PC-9 (cell line): ENCODE measurements at regions not wholly inside any gene's neighbourhood (a gene's known extent, or its start where the extent isn't known, plus 50 kb on each side); places are given as distances from the start of the nearest gene placed in this dataset.

Experiments used
- BruUV-seq: library from RNA; stranded (reverse); fragments of 400-500 nt; replicated peaks from 2 replicates; lab custom pipeline; 2021; lab: Mats Ljungman, UMichigan
- CTCF ChIA-PET: fragments of 300-600 bp; sonication (Branson Sonifier 250); formaldehyde crosslinking; loops from one replicate; lab custom pipeline; 2022; ENCODE audit warnings: antibody characterized with exemption; lab: Charles Lee
- POLR2A ChIA-PET: fragments of 300-600 bp; sonication (Branson Sonifier 250); formaldehyde crosslinking; loops from one replicate; lab custom pipeline; 2022; ENCODE audit warnings: antibody characterized with exemption; ENCODE audit not compliant: unreplicated experiment; lab: Charles Lee
- DNase-seq, 2 experiments: peaks; one replicate each; pipeline versions ENCODE4 v3.0.0 to v3.0.0-alpha.2; 2015 to 2022; ENCODE audit warnings: mixed read lengths in 1 of 2
- H2AFZ ChIP-seq: fragments of 200-600 bp; sonication (generic); 2 replicates; pipeline ENCODE4 v1.8.1; 2017; ENCODE audit warnings: antibody characterized with exemption
- H3F3A ChIP-seq: fragments of 200-600 bp; sonication (generic); 2 replicates; pipeline ENCODE4 v1.8.1; 2017; ENCODE audit warnings: antibody characterized with exemption, mild to moderate bottlenecking, low read depth; ENCODE audit not compliant: insufficient read depth
- H3K27ac ChIP-seq: fragments of 200-600 bp; sonication (generic); 2 replicates; pipeline ENCODE4 v1.6.1; 2016; ENCODE audit warnings: mixed run types
- H3K27me3 ChIP-seq: fragments of 200-600 bp; sonication (generic); 2 replicates; pipeline ENCODE4 v1.6.1; 2016; ENCODE audit warnings: low read depth, mixed run types; ENCODE audit not compliant: insufficient read depth
- H3K36me3 ChIP-seq: fragments of 200-600 bp; sonication (generic); 2 replicates; pipeline ENCODE4 v1.6.1; 2016; ENCODE audit warnings: low read depth, mixed run types
- H3K4me1 ChIP-seq: fragments of 200-600 bp; sonication (generic); replicated peaks from 2 replicates; pipeline ENCODE4 v1.6.1; 2016; ENCODE audit warnings: mixed run types; ENCODE audit not compliant: insufficient read depth
- H3K4me2 ChIP-seq: fragments of 200-600 bp; sonication (generic); 2 replicates; pipeline ENCODE4 v1.6.1; 2017; ENCODE audit warnings: mixed run types
- H3K4me3 ChIP-seq: fragments of 200-600 bp; sonication (generic); 2 replicates; pipeline ENCODE4 v1.6.1; 2016; ENCODE audit warnings: mixed run types
- H3K79me2 ChIP-seq: fragments of 200-600 bp; sonication (generic); 2 replicates; pipeline ENCODE4 v1.6.1; 2017; ENCODE audit warnings: low read depth, mixed run types
- H3K9me2 ChIP-seq: fragments of 200-600 bp; sonication (generic); 2 replicates; pipeline ENCODE4 v1.8.1; 2017; ENCODE audit warnings: mild to moderate bottlenecking; ENCODE audit not compliant: insufficient read depth
- H3K9me3 ChIP-seq: fragments of 200-600 bp; sonication (generic); 2 replicates; pipeline ENCODE4 v1.8.1; 2016; ENCODE audit warnings: low read depth; ENCODE audit not compliant: insufficient read depth
- H4K20me1 ChIP-seq: fragments of 200-600 bp; sonication (generic); 2 replicates; pipeline ENCODE4 v1.8.1; 2017; ENCODE audit not compliant: insufficient read depth
- EZH2 ChIP-seq: fragments of 200-600 bp; sonication (generic); IDR thresholded peaks from 2 replicates; pipeline ENCODE4 v1.8.0; 2017; ENCODE audit warnings: antibody characterized with exemption, low read depth
- intact Hi-C: fragments of 100-400 bp; cut with micrococcal nuclease; formaldehyde crosslinking; loops from one replicate; pipeline ENCODE4 v1.10.0; 2022; ENCODE audit not compliant: unreplicated experiment
- TF ChIP-seq, protein P1 (sequence below): fragments of 200-600 bp; sonication (generic); conservative IDR thresholded peaks from 2 replicates; pipeline ENCODE4 v1.6.1; 2017; ENCODE audit warnings: mixed run types, antibody characterized with exemption, mild to moderate bottlenecking, moderate library complexity

DNA sequence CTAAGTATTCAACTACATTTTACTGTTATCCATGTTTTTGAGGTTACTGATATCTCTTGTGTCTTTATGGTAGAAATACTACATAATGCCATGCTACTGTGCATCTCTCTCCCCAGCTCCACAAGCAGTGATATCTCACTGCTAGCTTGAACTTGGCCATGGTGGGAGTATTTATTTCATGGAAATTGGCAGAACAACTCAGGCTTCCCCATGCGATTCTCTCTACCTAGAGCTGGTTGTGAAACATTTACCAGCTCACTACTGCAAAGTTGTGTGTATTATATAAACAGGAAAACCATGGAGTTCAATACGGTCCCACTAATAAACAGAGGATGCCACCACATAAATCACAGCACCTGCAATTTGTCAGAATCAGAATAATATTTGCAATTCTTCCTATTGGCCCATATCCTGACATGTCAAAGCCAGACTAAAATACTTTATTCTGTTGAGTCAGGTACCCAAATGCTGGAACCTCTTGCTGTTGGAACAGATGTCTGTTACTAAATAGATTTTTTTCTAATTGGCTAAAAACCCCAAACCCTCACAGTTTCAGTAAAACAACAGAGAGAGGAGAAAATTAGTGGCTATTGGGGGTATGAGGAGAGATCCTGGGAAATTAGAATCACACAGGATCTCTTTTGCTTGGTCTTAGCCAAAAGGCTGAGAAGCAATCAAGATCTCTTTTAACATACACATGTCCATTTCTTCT is 91.4 kb upstream of the SLC10A2 start:
- intact Hi-C loops, result no loop called here
- no peak overlapping the region for H2AFZ ChIP-seq
- CTCF ChIA-PET, result no interaction called here

DNA sequence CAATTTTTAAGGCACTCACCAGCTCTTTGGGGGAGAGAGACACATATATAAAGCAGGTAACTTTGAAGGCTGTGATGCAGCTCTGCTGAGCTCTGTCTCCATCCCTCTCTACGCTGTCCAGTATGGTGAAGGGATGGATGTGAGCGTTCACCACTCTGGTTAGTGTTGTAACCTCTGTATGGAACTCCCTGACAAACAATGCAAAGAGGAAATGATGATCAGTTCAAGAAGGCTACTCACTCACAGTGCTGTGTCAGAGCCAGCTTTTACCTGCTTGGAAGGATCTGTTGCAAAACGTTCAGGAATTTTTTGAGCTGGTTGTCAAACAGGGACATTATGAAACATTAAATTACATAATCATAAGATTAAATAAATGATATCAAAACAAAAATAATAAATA is 90.8 kb upstream of the SLC10A2 start:
- Histone ChIP-seq H3K27me3 (no peaks in the 10 kb centered on the region), H3K4me2 (peak overlapping the region; percentile 3; the same call in 1 of the 2 replicates), H3K9me3 (no peaks in the 10 kb centered on the region), H4K20me1 (no peaks in the 10 kb centered on the region), H3K27ac (0 out of 2 replicates have a peak overlapping the region, but pooled peaks have one; percentile 1), H3K4me1 (peaks cover 12% of the 10 kb centered on the region; the same call in 1 of the 2 replicates), H2AFZ (no peak overlapping the region), H3K36me3 (no peaks in the 10 kb centered on the region), H3K4me3 (no peak overlapping the region), H3F3A (peaks cover 10% of the 10 kb centered on the region), H3K79me2 (no peaks in the 10 kb centered on the region), H3K9me2 (no peaks in the 10 kb centered on the region)
- ChIA-PET CTCF (no interaction called here), POLR2A (no interaction called here)
- intact Hi-C loops, result no loop called here
- TF ChIP-seq, protein P1, sequence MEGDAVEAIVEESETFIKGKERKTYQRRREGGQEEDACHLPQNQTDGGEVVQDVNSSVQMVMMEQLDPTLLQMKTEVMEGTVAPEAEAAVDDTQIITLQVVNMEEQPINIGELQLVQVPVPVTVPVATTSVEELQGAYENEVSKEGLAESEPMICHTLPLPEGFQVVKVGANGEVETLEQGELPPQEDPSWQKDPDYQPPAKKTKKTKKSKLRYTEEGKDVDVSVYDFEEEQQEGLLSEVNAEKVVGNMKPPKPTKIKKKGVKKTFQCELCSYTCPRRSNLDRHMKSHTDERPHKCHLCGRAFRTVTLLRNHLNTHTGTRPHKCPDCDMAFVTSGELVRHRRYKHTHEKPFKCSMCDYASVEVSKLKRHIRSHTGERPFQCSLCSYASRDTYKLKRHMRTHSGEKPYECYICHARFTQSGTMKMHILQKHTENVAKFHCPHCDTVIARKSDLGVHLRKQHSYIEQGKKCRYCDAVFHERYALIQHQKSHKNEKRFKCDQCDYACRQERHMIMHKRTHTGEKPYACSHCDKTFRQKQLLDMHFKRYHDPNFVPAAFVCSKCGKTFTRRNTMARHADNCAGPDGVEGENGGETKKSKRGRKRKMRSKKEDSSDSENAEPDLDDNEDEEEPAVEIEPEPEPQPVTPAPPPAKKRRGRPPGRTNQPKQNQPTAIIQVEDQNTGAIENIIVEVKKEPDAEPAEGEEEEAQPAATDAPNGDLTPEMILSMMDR, result no peak
- no peak for TF ChIP-seq EZH2
- no TSS peak for BruUV-seq
- peak in 1 of 2 experiments; percentile 85 for DNase-seq

More for the DNA sequence above, 91.4 kb upstream of the SLC10A2 start:
- Histone ChIP-seq H3K4me1 (peaks cover 12% of the 10 kb centered on the region; the same call in 1 of the 2 replicates), H3K36me3 (no peaks in the 10 kb centered on the region), H4K20me1 (no peaks in the 10 kb centered on the region), H3K4me3 (no peak overlapping the region), H3K27me3 (no peaks in the 10 kb centered on the region), H3K79me2 (no peaks in the 10 kb centered on the region), H3K4me2 (0 out of 2 replicates have a peak overlapping the region, but pooled peaks have one; percentile 17), H3K27ac (no peak overlapping the region), H3K9me2 (no peaks in the 10 kb centered on the region), H3F3A (peaks cover 10% of the 10 kb centered on the region), H3K9me3 (no peaks in the 10 kb centered on the region)
- TF ChIP-seq, protein P1, result no peak
- TF ChIP-seq EZH2, result no peak
- BruUV-seq, result no TSS peak
- POLR2A ChIA-PET, result no interaction called here
- no peak for DNase-seq

- Histone ChIP-seq H3K4me2 (peak overlapping the region; percentile 3; the same call in 1 of the 2 replicates), H3K27me3 (no peaks in the 10 kb centered on the region), H3K27ac (0 out of 2 replicates have a peak overlapping the region, but pooled peaks have one; percentile 1), H3K4me1 (peaks cover 12% of the 10 kb centered on the region; the same call in 1 of the 2 replicates), H3K79me2 (no peaks in the 10 kb centered on the region), H3K4me3 (no peak overlapping the region), H4K20me1 (no peaks in the 10 kb centered on the region), H3F3A (peaks cover 10% of the 10 kb centered on the region), H3K36me3 (no peaks in the 10 kb centered on the region), H3K9me2 (no peaks in the 10 kb centered on the region), H3K9me3 (no peaks in the 10 kb centered on the region), H2AFZ (no peak overlapping the region)
- ChIA-PET CTCF (no interaction called here), POLR2A (no interaction called here)
- no TSS peak for BruUV-seq
- no peak for TF ChIP-seq EZH2
- TF ChIP-seq, protein P1, result no peak
- intact Hi-C loops, result no loop called here
- no peak for DNase-seq
These were observed 90.3 kb upstream of the SLC10A2 start for GRCh38 chr13:103156346-103156998.
